Spleen (tissue), 11 donors: ENCODE measurements at regions not wholly inside any gene's neighbourhood (a gene's known extent, or its start where the extent isn't known, plus 50 kb on each side); places are given as distances from the start of the nearest gene placed in this dataset.

ENCODE experiments used
- DNase-seq: peaks from one replicate; pipeline ENCODE4 v3.0.0-alpha.2; 2020
- H3K27ac ChIP-seq, 8 donors: fragments of 200-600 bp; sonication (generic) in 7 of 8; 1 replicate in 4 of 8; 2 replicates in 4 of 8; pipeline versions ENCODE4 v1.5.0 to v1.8.0; 2016 to 2021; ENCODE audit warnings: inconsistent platforms in 4 of 8, mild to moderate bottlenecking in 4 of 8, moderate library complexity in 1 of 8
- H3K27me3 ChIP-seq, 7 donors: fragments of 200-600 bp; sonication (generic) in 6 of 7; replicated peaks in 1 of 7; 1 replicate in 4 of 7; 2 replicates in 3 of 7; pipeline versions ENCODE4 v1.5.0 to v1.8.0; 2016 to 2021; ENCODE audit warnings: inconsistent platforms in 3 of 7, mild to moderate bottlenecking in 1 of 7
- H3K36me3 ChIP-seq, 6 donors: fragments of 200-600 bp; sonication (generic) in 5 of 6; 1 replicate in 4 of 6; 2 replicates in 2 of 6; pipeline versions ENCODE4 v1.5.0 to v1.8.0; 2016 to 2021; ENCODE audit warnings: inconsistent platforms in 2 of 6
- H3K4me1 ChIP-seq, 6 donors: fragments of 200-600 bp; sonication (generic) in 5 of 6; 1 replicate in 3 of 6; 2 replicates in 3 of 6; pipeline versions ENCODE4 v1.5.0 to v1.8.0; 2016 to 2021; ENCODE audit warnings: inconsistent platforms in 3 of 6
- H3K4me3 ChIP-seq, 8 donors: fragments of 200-600 bp; sonication (generic) in 7 of 8; 1 replicate in 4 of 8; 2 replicates in 4 of 8; pipeline versions ENCODE4 v1.5.0 to v1.8.0; 2016 to 2021; ENCODE audit warnings: inconsistent platforms in 4 of 8, mild to moderate bottlenecking in 4 of 8, moderate library complexity in 2 of 8
- H3K9me3 ChIP-seq, 8 donors: fragments of 200-600 bp; sonication (generic) in 7 of 8; 1 replicate in 4 of 8; 2 replicates in 4 of 8; pipeline versions ENCODE4 v1.5.0 to v1.8.0; 2016 to 2021; ENCODE audit warnings: inconsistent platforms in 4 of 8
- CTCF ChIP-seq, 11 experiments: fragments of 200-600 bp in 7 of 11; fragments of 450-650 bp in 4 of 11; sonication (generic) in 4 of 11; IDR thresholded peaks in 8 of 11; conservative IDR thresholded peaks in 3 of 11; 1 replicate in 7 of 11; 2 replicates in 4 of 11; pipeline versions ENCODE4 v1.4.0 to v1.8.0; 2016 to 2021; ENCODE audit warnings: antibody characterized with exemption in 11 of 11, inconsistent platforms in 4 of 11, mild to moderate bottlenecking in 1 of 11
- POLR2A ChIP-seq, 3 donors: fragments of 450-650 bp; IDR thresholded peaks; one replicate each; pipeline ENCODE4 v1.5.1; 2017; ENCODE audit warnings: antibody characterized with exemption in 3 of 3, mild to moderate bottlenecking in 1 of 3
- POLR2AphosphoS5 ChIP-seq, 3 donors: sonication (generic); formaldehyde crosslinking; IDR thresholded peaks; one replicate each; pipeline ENCODE4 v1.5.1; 2017; ENCODE audit warnings: antibody characterized with exemption in 3 of 3
- WGBS, 5 donors: extraction: QIAGEN DNeasy Blood & Tissue Kit in 3 of 5; methylation state at CpG; one replicate each; pipeline versions ENCODE4 v1.1.5 to v1.1.7; 2013 to 2018; 5-methylcytosine and 5-hydroxymethylcytosine counted together
- intact Hi-C: fragments of 100-400 bp; cut with DNase I; formaldehyde crosslinking; loops from one replicate; pipeline ENCODE4 v1.15.0; 2023; ENCODE audit warnings: low total_unique reads
- donor health status: healthy with polysubstance abuse.
- donor health status: DM: no; HTN: no; CAD: no; lungs with moderate emphysema.
- donor health status: DM: no; HTN: no; CAD: no.
- donor health status: Bipolar disorder and iron deficiency.
- donor health status: healthy.
- donor health status: DM: no; HTN: no; CAD: no.
- donor health status: DM: yes; HTN: yes; CAD: no.

GRCh38 chr5:125290935-125291334 lies 544.5 kb upstream of the ZNF608 start:
- intact Hi-C loops: no loop called here
- 89 to 93% (median 90%) methylated on average over 5 of the region's 5 CpGs for WGBS, 5 donors
- no peak overlapping the region for H3K4me3 ChIP-seq

GRCh38 chr5:125291447-125291846 lies 545.0 kb upstream of the ZNF608 start:
- Histone ChIP-seq H3K4me1 (peaks cover 0 to 9% (median 7%) of the 10 kb centered on the region in 6 donors), H3K36me3 (no peaks in the 10 kb centered on the region), H3K4me3 (no peak overlapping the region), H3K9me3 (no peaks in the 10 kb centered on the region), H3K27ac (no peak overlapping the region), H3K27me3 (no peaks in the 10 kb centered on the region)
- intact Hi-C loops: no loop called here
- 86 to 97% (median 88%) methylated on average over 4 of the region's 4 CpGs for WGBS, 5 donors
- DNase-seq: no peak
- TF ChIP-seq CTCF (IDR thresholded peaks at IDR 0.05 in 8 of 11, conservative IDR thresholded peaks at IDR 0.05 in 3 of 11) (no peak), POLR2AphosphoS5 (IDR thresholded peaks at IDR 0.05) (no peak), POLR2A (IDR thresholded peaks at IDR 0.05) (no peak)

More at GRCh38 chr5:125290935-125291334, 544.5 kb upstream of the ZNF608 start:
- H3K4me1 ChIP-seq: peaks cover 0 to 8% (median 7%) of the 10 kb centered on the region in 6 donors
- no peak for DNase-seq
- H3K27ac ChIP-seq: no peak overlapping the region
- no peaks in the 10 kb centered on the region for H3K9me3 ChIP-seq
- no peaks in the 10 kb centered on the region for H3K36me3 ChIP-seq
- H3K27me3 ChIP-seq: no peaks in the 10 kb centered on the region
- no peak for TF ChIP-seq POLR2AphosphoS5 (IDR thresholded peaks at IDR 0.05)
- no peak for TF ChIP-seq POLR2A (IDR thresholded peaks at IDR 0.05)
- TF ChIP-seq CTCF (IDR thresholded peaks at IDR 0.05 in 8 of 11, conservative IDR thresholded peaks at IDR 0.05 in 3 of 11): no peak

GRCh38 chr5:125293223-125293622 lies 546.8 kb upstream of the ZNF608 start:
- DNase-seq: no peak
- no peak overlapping the region for H3K27ac ChIP-seq
- no peaks in the 10 kb centered on the region for H3K9me3 ChIP-seq
- no peaks in the 10 kb centered on the region for H3K27me3 ChIP-seq
- intact Hi-C loops: no loop called here
- peaks cover 0 to 16% (median 7%) of the 10 kb centered on the region in 6 donors for H3K4me1 ChIP-seq
- WGBS, 5 donors: 82 to 100% (median 89%) methylated on average over 1 of the region's 1 CpG
- TF ChIP-seq POLR2AphosphoS5 (IDR thresholded peaks at IDR 0.05) (no peak), CTCF (IDR thresholded peaks at IDR 0.05 in 8 of 11, conservative IDR thresholded peaks at IDR 0.05 in 3 of 11) (no peak), POLR2A (IDR thresholded peaks at IDR 0.05) (no peak)
- H3K36me3 ChIP-seq: no peaks in the 10 kb centered on the region
- H3K4me3 ChIP-seq: no peak overlapping the region

- peaks cover 0 to 16% (median 7%) of the 10 kb centered on the region in 6 donors for H3K4me1 ChIP-seq
- DNase-seq: no peak
- no peak overlapping the region for H3K4me3 ChIP-seq
- no peaks in the 10 kb centered on the region for H3K9me3 ChIP-seq
- intact Hi-C loops: no loop called here
- no peak overlapping the region for H3K27ac ChIP-seq
- H3K27me3 ChIP-seq: no peaks in the 10 kb centered on the region
- 93 to 97% (median 95%) methylated on average over 4 of the region's 4 CpGs for WGBS, 5 donors
- no peak for TF ChIP-seq POLR2A (IDR thresholded peaks at IDR 0.05)
- TF ChIP-seq POLR2AphosphoS5 (IDR thresholded peaks at IDR 0.05): no peak
- no peak for TF ChIP-seq CTCF (IDR thresholded peaks at IDR 0.05 in 8 of 11, conservative IDR thresholded peaks at IDR 0.05 in 3 of 11)
- H3K36me3 ChIP-seq: no peaks in the 10 kb centered on the region
Observed at GRCh38 chr5:125293726-125294125, 547.3 kb upstream of the ZNF608 start.
